GM12892 (cell line): ENCODE measurements at regions not wholly inside any gene's neighbourhood (a gene's known extent, or its start where the extent isn't known, plus 50 kb on each side); places are given as distances from the start of the nearest gene placed in this dataset.

Experiments used
- POLR2A ChIP-seq: IDR thresholded peaks from 2 replicates; pipeline ENCODE4 v1.6.1; 2011; ENCODE audit warnings: low read depth, low read length, control low read depth
- POLR2AphosphoS5 ChIP-seq: IDR thresholded peaks from 2 replicates; pipeline ENCODE4 v1.6.1; 2011; ENCODE audit warnings: low read depth, low read length, control low read depth
- TAF1 ChIP-seq: IDR thresholded peaks from 2 replicates; pipeline ENCODE4 v1.6.1; 2011; ENCODE audit warnings: low read depth, mild to moderate bottlenecking, control low read depth, low read length, borderline replicate concordance

GRCh38 chr2:181745796-181746540, 65.7 kb upstream of the NEUROD1 start:
- TF ChIP-seq POLR2A (no peak), POLR2AphosphoS5 (no peak), TAF1 (no peak)
